ENCODE measurements at regions not wholly inside any gene's neighbourhood (a gene's known extent, or its start where the extent isn't known, plus 50 kb on each side); places are given as distances from the start of the nearest gene placed in this dataset.
"Not testable (repeated sequence)": the region's sequence is repeated elsewhere in the genome, so short reads cannot be mapped to it uniquely, and the experiment has no call there.

DNA sequence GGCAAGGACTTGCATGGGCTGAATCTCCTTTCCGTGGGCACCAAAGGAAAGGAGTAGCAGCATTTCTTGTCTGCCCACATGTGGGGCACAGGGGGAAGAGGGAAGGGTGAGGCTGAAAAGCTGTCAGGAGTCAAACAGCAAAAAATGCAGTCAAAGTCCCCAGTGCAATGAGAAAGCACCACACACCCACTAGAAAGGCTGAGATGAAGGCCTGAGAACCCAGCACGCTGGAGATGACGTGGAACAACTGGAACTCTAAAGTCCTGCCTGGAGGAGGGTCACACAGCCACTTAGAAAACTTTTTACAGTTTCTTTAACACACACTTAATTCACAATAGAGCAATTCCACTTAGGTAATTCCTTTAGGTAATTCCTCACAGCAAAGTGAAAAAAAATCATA, 94.6 kb upstream of the IGFBPL1 start:
- TF ChIP-seq, protein P1, sequence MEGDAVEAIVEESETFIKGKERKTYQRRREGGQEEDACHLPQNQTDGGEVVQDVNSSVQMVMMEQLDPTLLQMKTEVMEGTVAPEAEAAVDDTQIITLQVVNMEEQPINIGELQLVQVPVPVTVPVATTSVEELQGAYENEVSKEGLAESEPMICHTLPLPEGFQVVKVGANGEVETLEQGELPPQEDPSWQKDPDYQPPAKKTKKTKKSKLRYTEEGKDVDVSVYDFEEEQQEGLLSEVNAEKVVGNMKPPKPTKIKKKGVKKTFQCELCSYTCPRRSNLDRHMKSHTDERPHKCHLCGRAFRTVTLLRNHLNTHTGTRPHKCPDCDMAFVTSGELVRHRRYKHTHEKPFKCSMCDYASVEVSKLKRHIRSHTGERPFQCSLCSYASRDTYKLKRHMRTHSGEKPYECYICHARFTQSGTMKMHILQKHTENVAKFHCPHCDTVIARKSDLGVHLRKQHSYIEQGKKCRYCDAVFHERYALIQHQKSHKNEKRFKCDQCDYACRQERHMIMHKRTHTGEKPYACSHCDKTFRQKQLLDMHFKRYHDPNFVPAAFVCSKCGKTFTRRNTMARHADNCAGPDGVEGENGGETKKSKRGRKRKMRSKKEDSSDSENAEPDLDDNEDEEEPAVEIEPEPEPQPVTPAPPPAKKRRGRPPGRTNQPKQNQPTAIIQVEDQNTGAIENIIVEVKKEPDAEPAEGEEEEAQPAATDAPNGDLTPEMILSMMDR (conservative IDR thresholded peaks at IDR 0.05; ENCODE audit: low read depth) = no peak
- no peak for DNase-seq (ENCODE audit: low spot score)
- ChIA-PET CTCF (no interaction called here), POLR2A (ENCODE audit: low non-redundant PET) (no interaction called here)
- H3K27ac ChIP-seq = no peak overlapping the region

DNA sequence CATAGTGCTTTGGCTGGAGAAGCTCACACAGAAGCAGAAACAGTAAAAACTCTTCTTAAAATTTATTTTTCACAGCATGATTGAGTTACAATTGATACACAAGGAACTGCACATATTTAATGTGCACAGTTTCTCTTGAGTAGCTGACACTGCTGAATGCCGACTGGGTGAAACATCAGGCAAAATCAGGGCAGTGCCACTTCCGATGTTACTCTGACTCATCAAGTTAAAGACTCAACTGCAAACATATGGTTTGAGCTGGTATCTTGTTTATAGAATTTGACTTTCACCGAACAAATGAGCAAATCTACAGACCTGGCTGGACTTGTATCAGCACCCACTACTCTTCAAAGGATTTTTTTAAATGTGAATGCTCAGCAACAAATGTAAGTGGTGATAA, 92.0 kb upstream of the IGFBPL1 start:
- CTCF ChIA-PET; POLR2A ChIA-PET (ENCODE audit: low non-redundant PET): not testable (repeated sequence)

DNA sequence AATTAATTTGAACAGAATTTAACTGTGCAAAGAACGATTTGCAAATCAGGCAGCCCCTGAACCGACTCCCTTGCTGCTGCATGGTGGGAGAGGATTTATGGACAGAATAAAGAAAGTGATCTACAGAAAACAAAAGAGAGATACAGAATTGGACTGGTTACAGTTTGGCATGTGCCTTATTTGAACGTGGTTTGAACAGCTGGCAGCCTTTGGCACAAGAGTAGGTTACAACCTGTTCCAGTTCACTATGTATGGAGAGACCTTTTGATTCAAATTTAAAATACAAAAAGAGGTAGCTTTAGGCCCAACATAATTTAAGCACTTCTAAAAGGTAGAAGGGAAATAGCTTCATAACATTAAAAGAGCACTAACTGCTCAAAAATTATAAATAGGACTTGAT, 90.8 kb upstream of the IGFBPL1 start:
- CTCF ChIA-PET = interaction anchor here (0.6 kb wide), 1 partner anchor 375 kb away, joined by 4 read pairs; no protein-coding TSS in a partner anchor
- POLR2A ChIA-PET (ENCODE audit: low non-redundant PET); H3K27ac ChIP-seq; DNase-seq (ENCODE audit: low spot score): not testable (repeated sequence)

More for the DNA sequence above, 92.0 kb upstream of the IGFBPL1 start:
- DNase-seq (ENCODE audit: low spot score) = peak; percentile 86
- H3K27ac ChIP-seq = peak overlapping the region; percentile 85

DNA sequence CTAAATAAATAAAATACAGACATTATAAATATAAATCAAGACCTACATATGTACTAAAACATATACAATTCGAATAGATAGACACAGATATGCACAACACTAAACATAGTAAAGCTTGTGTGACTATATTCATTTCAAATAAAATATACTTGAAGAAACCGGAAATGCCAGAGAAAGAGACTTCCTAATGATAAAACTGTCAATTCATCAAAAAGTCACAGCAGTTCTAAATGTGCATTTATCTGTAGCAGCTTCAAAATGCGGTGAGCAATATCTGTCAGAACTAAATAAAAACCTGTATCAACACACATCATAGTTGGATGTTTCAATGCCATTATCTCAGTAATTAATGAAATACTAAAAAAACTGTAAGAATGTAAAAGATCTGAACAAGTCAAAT, 86.1 kb upstream of the IGFBPL1 start:
- H3K27ac ChIP-seq; POLR2A ChIA-PET (ENCODE audit: low non-redundant PET); CTCF ChIA-PET; DNase-seq (ENCODE audit: low spot score): not testable (repeated sequence)

DNA sequence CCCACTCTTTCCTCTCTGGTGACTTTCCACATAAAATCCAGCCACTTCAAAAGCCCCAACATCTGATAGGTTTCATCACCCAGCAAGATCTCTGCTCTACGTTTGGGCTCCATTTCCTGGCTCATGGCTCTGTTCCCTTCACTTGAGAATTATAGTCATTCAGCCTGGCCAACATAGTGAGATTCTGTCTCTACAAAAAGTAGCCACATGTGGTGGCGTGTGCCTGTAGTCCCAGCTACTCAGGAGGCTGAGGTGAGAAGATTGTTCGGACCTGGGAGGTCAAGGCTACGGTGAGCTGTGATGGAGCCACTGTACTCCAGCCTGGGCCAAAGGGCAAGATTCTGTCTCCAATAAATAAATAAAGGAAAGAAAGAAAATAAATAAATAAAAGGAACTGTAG, 83.3 kb upstream of the IGFBPL1 start:
- TF ChIP-seq, protein P1 (conservative IDR thresholded peaks at IDR 0.05; ENCODE audit: low read depth) = no peak
- POLR2A ChIA-PET (ENCODE audit: low non-redundant PET) = no interaction called here
- no peak overlapping the region for H3K27ac ChIP-seq
- CTCF ChIA-PET = no interaction called here
- DNase-seq (ENCODE audit: low spot score) = no peak

DNA sequence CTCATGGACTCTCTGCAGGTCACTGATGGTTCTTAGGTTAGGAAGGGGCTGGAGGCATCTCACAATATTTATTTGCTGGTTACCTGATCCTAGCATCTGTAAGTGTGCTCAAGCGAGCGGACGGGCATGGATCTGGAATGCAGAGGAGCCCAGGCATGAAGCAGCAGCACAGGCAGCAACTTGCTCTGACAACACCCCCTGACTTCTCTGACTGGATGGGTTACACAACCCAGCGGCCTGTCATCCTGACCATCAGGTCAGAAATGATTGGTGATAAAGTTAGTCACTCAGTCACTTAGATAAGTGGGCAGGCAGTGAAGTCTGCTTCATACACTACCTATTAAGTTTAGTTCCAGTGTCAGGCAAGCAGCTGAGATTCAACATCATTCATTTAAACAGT, 75.9 kb upstream of the IGFBPL1 start:
- POLR2A ChIA-PET (ENCODE audit: low non-redundant PET) = interaction anchor here (0.7 kb wide), 1 partner anchor 699 kb away, joined by 3 read pairs; the partner anchor contains the start of gene DCAF10
- peak; percentile 94 for DNase-seq (ENCODE audit: low spot score)
- peak overlapping the region; percentile 74 for H3K27ac ChIP-seq
- CTCF ChIA-PET = interaction anchor here (0.6 kb wide), 1 partner anchor 596 kb away, joined by 3 read pairs; the partner anchor contains the start of gene SLC25A51

DNA sequence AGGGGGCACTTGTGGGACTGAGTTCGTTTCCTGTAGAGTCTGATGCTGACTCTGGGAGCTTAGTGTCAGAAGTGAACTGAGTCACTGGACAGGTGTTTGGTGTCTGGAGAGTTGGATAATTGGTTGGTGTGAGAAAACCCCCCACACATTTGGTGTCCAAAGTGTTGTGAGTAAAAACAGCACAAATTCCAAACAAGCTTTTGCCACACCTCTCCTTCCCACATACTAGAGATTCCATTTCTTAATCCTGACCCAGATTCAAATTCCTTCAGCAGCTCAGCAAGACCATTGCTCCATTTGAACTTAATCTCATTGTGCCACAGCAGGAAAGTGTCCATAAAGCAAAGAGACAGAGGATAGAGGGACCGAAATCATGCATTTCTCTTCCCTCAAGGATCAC, 74.3 kb upstream of the IGFBPL1 start:
- POLR2A ChIA-PET (ENCODE audit: low non-redundant PET); DNase-seq (ENCODE audit: low spot score); CTCF ChIA-PET: not testable (repeated sequence)
- peak overlapping the region; percentile 53; the same call in 1 of the 2 replicates for H3K27ac ChIP-seq

DNA sequence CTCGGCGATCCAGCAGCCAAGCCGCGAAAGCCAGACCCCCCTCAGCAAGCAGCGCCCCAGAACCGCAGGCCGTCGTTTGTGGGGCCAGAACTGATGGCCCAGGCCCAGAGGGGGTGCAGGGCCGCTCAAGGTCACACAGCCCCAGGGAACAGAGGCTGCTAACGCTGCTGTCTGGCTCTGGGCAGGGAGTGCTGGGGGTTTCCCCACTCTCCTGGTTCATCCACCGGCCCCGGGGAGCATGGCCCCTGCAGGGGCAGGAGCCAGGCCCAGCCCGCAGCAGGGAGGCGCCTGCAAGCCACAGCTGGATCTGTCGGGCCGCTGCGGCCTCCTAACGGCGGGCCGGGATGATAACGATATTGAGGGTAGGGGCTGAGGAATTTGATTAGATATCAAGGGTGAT, 64.8 kb upstream of the IGFBPL1 start:
- TF ChIP-seq, protein P1 (conservative IDR thresholded peaks at IDR 0.05; ENCODE audit: low read depth) = no peak
- ChIA-PET POLR2A (ENCODE audit: low non-redundant PET) (no interaction called here), CTCF (no interaction called here)
- no peak for DNase-seq (ENCODE audit: low spot score)
- no peak overlapping the region for H3K27ac ChIP-seq

DNA sequence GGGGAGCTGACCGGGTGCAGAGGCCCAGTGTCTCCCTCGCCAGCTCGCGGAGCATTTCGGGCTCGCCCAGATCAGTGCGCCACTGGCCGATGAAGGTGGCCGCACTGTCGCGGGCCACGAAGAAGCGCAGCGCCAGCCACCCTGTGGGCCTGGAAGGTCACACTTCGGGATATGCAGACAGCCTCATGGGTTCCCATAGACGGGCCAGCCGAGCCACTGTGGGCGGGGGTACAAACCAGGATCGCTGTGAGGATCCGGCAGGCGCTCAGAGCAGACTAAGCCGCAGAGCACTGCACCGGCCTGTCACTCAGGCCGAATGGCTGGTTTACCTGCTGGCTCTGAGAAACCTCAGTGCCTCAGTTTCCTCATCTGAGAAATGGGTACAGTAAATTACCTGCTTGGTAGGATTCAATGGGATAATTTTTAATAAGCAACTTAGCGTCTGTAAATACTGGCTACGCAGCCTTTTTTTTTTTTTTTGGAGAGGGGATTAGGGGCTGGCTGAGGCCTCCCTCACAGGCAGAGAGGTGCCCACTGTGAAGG, 64.0 kb upstream of the IGFBPL1 start:
- DNase-seq (ENCODE audit: low spot score) = no peak
- H3K27ac ChIP-seq = no peak overlapping the region
- TF ChIP-seq, protein P1 (conservative IDR thresholded peaks at IDR 0.05; ENCODE audit: low read depth) = no peak
- POLR2A ChIA-PET (ENCODE audit: low non-redundant PET) = no interaction called here
- CTCF ChIA-PET = no interaction called here

DNA sequence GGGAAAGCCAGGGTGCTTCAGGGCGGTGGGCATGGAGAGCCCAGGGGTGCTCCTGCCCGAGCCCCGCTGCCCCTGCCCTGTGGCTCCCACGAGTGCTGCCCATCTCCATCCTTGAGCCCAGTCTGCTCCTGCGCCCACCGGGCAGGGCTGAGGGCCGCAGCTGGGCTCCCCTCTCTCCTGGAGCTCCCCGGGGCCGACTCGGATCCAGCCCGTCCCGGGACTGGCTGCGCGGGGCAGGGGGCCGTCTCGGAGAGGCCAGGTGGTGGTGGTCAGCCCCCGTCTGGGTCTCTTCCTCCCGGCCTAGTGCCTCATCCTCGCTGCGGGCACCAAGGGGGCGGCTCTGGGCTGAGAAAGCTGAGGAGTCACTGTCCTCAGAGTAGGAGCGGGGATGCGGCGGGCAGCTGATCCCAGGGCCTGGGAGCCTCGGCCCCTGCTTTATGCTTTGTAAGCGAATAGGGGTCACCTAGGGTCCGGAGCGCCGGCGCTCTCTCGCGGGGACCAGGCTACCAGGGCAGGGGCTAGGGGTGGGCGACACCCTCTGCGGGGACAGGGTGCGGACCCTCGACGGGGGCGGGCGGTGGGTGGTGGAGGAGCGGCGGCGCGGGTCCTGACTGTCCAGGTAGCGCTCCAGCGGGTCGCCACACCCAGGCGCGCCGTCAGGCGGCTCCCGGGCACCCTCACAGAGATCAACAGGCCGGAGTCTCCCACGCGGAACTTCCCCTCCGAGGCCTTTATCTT, 63.3 kb upstream of the IGFBPL1 start:
- POLR2A ChIA-PET (ENCODE audit: low non-redundant PET); DNase-seq (ENCODE audit: low spot score); H3K27ac ChIP-seq; CTCF ChIA-PET: not testable (repeated sequence)
